ENCODE measurements at regions not wholly inside any gene's neighbourhood (a gene's known extent, or its start where the extent isn't known, plus 50 kb on each side); places are given as distances from the start of the nearest gene placed in this dataset.
A peak's percentile ranks its signal among the peaks of the same experiment; 100 is the strongest.
"Not testable (repeated sequence)": the region's sequence is repeated elsewhere in the genome, so short reads cannot be mapped to it uniquely, and the experiment has no call there.

DNA sequence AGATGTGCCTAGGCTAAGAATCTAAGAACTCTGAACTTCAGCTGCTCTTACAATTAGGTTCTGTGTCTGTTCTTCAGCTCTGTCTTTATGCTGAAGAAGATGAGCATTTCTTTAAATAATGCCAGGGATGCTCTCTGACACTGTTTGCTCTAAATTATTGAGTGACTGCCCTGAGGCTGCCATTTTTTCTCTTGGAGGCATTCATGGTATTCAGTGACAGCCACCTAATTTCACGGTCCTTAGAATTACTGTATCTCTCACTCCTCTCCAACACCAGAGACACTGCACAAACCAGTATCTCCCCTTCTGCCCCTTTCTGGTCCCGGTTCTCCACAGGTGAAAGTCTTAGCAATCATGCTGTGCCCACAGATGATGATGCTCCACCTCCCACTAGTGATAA lies 123.6 kb upstream of the MPHOSPH6 start:
- no peak for DNase-seq

DNA sequence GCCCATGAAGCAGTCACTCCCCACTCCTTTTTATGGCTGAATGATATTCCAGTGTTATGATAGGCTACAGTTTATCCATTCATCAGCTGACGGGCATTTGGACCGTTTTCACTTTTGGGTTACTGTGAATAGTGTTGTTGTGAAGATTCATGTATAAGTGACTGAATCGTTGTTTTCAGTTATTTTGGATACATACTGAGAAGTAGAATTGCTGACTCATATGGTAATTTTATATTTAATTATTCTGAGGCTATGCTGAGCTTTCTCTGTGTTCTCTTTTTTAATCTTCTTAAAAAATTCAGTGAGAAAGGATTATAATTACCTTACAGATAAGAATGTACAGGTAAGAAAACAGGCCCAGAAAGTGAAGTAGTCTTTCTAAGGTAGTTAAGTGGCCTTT lies 117.9 kb upstream of the MPHOSPH6 start:
- no peak for DNase-seq

DNA sequence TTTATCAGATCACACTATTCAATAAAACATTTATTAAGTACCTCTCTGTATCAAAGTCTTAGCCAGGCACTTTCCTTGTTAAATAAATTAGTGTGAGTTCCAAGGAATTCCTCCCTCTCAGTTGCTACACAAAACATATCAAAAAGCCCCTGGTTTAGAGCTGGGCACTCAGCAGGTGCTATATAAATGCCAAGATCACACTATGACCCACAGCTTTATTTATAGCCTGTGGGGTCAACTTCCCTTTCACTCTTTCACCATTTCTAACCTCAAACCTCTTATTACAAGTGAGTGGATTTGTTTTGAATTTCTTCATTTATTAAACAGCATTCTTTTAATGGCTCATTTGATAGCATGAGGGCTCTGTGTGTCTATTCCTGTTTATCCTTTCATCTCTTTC lies 112.6 kb upstream of the MPHOSPH6 start:
- no peak for DNase-seq

DNA sequence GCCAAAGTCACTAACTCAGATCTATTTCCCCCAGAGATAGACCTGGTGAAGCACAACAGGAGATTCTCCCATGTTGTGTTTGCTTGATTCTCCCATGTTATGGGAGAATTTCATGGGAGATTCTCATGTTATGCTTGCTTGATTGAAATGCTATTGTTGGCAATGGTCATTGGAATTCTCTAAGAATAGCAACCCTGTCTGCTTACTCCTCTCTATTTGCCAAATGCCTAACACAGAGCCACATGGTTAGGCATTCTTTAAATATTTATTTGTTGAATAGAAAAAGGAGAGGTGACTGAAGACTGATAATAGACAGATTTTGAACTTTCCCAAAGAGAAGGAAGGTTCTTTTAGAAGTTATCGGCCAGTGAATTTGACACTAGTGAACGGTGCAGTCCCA lies 111.5 kb upstream of the MPHOSPH6 start:
- no peak for DNase-seq

DNA sequence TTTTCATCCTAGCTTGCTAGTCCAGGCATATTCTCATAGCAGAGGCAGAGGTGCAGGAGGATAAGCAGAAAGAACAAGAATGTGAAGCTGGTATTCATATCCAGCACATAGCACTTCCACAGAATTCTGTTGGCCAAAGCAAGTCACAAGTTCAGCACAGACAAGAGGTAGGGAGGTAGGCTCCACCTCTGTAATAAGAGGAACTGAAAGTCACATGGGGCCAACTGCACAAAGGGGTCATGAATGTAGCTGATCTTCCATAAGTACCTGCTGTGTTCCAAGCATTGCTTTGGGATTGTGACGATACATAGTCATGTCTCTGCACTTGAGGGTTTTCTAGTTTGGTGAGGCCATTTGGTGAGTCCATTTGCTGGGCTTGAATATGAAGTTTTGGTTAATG lies 110.8 kb upstream of the MPHOSPH6 start:
- DNase-seq = no peak

DNA sequence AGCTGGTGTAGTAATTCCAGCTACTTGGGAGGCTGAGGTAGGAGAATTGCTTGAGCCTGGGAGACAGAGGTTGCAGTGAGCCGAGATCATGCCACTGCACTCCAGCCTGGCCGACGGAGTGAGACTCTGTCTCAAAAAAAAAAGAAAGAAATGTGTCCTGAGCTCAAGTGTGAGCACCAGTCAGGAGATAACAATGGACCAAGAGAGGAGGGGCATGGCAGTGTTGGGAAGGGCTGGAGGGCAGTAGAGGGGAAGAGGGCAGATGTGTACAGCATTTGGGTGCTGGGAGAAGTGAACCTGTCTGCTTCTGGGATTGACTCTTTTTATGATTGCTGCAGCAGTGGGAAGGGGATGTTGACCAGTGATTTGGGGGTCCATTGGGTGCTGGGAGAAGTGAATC lies 105.3 kb upstream of the MPHOSPH6 start:
- DNase-seq = not testable (repeated sequence)

DNA sequence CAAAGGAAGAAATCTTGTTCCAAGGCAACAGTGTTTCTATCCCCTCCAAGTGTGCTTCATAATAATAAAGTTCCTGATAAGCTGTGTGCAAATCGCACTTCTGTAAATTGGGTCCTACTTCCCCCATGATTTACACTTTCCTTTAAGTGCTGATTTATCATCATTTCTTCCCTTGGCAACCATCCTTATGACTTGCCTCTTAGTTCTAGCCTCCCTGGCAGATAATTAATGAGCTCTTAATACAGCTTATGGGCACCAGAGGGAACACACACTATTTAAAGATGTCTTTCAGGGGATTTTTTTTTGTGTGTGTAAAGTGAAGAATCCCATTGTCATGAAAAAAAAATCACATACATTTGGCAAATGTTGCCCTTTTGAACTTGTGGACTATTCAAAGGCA lies 101.6 kb upstream of the MPHOSPH6 start:
- no peak for DNase-seq

DNA sequence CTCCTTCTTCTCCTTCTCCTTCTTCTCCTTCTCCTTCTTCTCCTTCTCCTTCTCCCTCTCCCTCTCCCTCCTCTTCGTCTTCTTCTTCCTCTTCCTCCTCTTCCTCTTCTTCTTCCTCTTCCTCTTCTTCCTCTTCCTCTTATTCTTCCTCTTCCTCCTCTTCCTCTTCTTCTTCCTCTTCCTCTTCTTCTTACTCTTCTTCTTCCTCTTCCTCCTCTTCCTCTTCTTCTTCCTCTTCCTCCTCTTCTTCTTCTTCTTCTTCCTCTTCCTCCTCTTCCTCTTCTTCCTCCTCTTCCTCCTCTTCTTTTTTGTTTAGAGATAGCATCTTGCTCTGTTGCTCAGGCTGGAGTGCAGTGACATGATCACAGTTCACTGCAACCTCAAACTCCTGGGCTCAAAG lies 97.7 kb upstream of the MPHOSPH6 start:
- DNase-seq = not testable (repeated sequence)

DNA sequence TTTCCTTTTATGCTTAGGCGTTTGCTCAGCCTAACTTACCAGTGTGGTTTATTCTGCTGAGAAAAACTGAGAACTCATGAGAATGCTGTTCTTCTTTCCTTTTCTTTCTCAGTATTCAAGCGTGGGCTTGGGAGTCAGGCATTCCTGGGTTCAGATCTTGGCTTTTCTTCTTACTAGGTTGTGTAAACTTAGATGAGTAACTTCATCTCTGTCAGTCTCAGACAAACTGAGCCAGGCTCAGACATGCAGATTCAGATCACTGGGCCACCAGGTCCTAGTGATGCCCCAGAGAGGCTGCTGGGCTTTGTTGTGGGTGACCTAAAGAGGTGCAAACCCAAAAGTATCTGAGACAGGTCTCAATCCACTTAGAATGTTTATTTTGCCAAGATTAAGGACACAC lies 95.8 kb upstream of the MPHOSPH6 start:
- no peak for DNase-seq

DNA sequence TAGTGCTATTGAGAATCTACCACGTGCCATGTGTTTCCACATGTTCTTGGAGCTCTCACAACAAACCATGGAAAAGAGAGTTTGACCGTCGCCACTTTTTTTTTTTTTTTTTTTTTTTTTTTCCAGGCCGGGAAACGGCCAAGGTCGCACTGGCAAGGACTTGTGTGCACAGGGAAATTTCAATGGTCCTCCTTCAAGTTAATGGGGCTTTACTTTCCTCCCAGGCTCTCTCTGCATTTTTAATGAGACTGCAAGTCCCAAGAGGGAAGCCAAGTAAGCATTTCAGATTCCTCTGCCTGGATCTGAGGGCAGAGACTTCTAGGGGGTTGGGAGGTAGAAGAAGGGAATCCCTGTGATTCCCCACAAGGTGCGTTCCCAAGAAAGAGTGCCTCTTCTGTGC lies 94.7 kb upstream of the MPHOSPH6 start:
- no peak for DNase-seq

DNA sequence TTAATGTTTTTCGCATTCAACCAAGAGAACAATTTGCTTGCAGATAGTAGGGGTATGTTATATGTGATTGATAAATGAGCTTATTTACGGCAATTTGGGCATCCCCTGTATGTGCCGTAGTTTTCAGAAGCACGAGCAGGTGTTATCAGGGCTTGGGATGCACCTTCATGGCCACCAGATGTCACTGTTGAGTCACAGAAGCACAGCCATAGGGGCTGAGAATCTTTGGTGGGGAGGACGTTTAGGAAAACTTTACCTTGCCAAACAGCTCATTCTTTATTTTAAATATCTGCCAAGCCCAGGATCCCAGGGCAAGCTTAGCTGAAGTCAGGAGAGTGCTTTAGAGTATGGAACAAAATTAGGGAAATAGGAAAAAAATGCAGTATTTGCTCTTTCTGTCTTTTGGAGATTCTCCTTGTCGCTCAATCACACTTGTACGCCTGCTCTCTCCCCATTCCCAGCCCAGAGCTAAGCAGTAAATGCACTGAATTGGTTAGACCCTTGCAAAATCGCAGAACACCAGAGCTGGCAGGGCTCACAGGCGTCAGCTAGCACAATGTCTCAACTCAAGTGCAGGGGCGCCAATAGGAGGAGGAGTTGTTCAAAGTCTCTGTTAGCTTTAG lies 93.6 kb upstream of the MPHOSPH6 start:
- DNase-seq = peak; percentile 1

DNA sequence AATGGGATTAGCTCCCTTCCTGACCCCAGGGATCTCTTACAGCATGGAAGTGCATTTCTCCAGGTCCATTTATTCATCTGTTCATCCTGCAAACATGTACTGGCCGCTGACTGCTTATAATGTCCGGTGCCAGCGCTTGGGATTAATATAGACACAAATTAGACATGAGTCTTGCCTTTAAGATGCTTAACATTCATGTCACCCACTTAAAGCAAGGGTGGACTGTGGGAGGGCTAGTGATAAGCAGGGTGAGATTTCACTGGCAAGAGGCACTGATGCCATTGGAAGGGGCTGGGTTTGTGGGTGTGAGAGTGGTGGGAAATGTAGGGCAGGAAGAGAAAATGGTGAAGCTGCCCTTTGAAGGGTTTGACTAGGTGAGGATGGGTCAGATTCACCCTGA lies 92.2 kb upstream of the MPHOSPH6 start:
- DNase-seq = no peak

DNA sequence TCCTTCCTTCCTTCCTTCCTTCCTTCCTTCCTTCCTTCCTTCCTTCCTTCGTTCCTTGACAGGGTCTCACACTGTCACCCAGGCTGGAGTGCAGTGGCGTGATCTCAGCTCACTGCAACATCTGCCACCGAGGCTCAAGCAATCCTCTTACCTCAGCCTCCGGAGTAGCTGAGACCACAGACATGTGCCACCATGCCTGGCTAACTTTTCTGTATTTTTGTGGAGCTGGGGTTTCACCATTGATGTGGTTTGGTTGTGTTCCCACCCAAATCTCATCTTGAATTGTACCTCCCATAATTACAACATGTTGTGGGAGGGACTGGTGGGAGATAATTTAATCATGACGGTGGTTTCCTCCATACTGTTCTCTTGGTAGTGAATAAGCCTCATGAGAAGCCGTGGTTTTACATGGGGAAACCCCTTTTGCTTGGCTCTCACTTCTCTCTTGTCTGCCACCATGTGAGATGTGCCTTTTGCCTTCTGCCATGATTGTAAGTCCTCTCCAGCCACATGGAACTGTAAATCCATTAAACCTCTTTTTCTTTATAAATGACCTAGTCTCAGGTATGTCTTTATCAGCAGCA lies 90.3 kb upstream of the MPHOSPH6 start:
- no peak for DNase-seq

DNA sequence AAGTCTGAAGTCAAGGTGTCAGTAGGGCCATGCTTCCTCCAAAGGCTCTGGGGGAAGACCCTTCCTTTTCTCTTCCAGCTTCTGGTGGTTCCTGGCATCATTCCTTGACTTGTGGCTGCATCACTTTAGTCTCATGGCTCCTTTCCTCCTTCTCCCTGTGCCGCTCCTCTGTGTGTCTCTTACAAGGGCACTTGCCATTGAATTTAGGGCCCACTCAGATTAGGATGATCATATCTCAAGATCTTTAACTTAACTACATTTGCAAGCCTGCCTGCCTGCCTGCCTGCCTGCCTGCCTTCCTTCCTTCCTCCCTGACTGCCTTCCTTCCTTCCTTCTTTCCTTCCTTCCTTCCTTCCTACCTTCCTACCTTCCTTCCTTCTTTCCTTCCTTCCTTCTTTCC lies 89.7 kb upstream of the MPHOSPH6 start:
- DNase-seq = no peak

DNA sequence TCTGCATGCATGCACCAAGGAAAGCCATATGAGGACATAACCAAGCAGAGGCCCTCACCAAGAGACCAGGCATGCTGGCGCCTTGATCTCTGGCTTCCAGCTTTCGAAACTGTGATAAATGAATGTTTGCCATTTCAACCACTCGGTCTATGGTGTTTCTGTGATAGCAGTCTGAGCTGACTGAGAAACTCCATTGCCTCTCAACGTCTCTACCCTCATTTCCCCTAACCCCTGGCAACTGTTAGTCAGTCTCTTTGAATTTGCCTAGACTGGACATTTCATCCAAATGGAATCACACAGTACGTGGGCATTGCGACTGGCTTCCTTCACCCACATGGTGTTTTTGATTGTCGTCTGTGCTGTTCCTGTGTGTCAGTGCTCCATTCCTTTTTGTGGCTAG lies 88.0 kb upstream of the MPHOSPH6 start:
- DNase-seq = no peak

DNA sequence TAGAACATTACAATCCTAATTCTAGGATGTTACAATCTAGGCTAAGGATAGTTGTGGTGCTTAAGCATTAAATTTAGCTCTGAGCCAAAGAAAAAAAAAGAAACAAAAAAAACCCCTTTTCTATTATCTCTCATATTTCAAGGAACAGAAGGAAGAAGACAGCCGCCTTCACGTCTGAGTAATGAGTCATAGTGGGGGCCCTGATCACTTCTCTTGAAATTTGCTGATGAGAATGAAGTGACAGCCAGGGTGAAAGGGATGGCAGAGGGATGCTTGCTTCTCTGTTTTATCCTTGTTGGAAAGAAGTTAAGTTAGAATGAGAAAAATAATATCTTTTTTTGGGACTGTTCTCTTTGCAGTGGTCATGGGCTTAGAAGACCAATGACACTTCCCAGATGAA lies 82.6 kb upstream of the MPHOSPH6 start:
- no peak for DNase-seq

DNA sequence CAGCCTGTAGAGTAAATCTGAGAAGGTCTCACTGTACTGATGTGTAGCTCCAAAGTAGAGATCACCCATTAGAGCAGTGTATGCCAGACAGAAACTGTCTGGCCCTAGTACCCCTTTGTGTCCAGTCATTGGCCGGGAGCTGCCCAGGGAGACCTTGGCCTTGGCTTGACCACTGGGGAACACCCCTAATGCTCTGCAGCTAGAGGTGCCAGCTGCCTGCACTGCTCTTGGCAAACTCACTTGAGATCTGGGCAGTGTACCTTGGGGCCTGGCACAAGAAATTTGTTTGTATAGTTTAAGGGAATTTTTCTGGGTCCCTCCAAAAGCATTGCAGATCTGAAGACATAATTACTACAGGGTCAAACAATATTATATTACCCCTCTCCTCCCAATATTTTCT lies 78.7 kb upstream of the MPHOSPH6 start:
- DNase-seq = no peak

DNA sequence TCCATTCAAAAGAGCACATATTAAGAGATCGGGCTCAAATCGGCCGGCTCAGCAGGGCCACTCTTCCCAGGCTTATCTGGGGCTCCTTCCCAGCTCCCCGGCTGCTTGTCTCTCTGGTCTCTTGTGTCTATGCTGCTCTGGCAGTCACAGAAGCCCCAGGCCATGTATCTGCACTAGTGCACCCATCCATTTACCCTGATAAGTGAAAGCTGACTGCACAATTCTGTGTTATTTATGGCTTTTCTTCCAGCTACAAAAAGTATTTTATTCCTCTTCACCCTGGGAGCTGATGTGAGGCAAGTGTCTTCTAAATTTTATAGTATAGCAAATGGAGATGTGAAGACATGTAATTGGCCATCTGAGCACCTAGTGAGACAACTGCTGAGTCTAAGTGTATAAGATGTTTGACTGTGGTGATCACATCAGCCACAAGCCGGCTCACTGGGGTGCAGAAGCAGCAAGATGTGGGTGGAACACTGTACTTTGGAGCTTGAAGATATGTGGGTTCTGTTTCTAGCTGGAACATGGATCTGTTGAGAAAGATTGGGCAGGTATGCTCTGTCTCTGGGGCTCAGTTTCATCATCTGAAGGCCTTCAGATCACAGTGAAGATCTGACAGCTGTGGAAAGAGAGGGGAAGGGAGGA lies 78.1 kb upstream of the MPHOSPH6 start:
- DNase-seq = no peak

DNA sequence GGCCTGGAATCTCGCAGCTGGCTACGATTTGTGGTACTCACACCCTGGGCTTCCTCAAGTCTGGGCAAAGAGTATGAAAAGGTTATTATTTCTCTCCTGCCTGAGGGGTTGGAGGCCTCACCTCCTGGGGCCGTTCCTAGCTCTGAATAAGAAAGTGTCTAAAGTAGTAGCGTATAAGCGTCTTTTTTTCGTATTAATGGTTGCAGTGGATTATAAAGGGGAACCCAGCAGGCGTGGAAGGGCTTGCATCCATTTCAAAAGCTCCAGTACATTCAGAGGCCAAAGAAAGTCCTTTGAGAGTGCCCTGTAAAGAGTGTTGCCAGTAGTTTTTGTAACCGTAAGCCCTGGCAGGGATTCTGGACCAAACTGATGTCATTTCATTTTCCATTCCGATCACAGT lies 72.2 kb upstream of the MPHOSPH6 start:
- no peak for DNase-seq

DNA sequence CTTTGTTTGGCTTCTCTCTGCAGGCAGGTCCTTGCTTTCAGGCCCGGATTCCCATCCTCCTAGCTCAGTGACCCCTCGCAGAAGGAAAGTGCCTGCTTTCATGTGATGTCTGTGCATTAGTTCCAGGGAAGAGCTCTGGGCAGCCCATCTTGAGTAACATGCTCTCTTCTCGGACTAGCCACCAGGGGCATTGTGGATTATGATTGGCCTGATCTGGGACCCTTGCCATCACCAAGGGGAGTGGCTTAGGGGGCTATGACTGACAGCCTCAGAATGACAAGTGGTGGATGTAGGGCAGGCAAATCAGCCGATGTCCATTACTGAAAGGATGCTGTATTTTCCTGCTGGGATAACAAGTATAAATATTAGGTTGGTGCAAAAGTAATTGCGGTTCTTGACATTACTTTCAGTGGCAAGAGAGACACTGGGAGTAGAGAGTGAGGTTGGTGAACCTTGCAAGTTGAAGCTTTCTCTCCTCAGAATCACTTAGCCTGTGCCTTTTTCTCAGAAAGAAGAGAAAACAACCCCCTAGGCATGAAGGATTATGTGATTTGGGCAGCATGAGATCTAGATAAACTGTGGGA lies 71.5 kb upstream of the MPHOSPH6 start:
- no peak for DNase-seq

DNA sequence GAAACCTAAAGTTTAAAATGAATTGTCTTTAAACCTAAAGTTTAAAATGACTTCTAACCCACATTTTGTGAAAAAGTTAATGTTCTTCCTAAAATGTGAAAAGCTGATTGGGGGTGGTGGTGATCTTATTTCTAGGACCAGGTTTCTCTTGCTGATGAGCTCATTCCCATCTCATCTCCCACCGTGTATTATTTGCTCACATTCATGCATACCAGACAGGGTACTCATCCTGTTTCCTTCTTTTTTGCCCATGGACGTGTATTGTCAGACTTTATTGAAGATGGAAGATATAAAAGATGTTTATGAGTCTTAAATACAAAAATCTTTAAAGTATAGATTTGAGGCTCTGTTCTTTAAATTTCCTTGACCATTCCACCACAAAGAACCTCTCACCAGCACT lies 70.1 kb upstream of the MPHOSPH6 start:
- DNase-seq = no peak

DNA sequence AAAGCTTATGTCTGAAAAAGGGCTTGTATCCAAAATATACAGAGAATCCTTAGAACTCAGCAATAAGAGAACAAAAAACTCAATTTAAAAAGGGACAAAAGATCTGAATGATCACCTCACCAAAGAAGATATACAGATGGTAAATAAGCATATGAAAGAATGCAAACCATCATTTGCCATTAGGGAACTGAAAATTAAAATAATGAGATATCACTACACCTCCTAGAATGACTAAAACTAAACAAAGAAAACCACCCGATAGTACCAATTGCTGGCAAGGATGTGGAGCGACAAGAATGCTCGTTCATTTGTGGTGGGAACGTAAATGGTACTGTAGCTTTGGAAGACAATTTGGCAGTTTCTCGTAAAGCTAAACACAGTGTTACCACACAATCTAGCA lies 66.9 kb upstream of the MPHOSPH6 start:
- no peak for DNase-seq

DNA sequence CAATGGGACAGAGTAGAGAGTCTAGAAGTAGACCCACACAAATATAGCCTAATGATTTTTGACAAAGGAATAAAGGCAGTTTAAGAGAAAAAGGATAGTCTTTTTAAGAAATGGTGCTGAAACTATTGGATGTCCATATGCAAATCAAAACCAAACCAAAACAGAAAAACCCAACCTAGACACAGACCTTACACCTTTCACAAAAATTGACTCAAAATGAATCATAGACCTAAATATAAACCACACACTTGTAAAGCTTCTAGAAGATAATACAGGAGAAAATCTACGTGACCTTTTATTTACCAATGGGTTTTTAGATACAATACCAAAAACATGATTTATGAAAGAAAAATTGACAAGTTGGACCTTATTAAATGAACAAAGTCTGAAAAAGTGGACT lies 66.4 kb upstream of the MPHOSPH6 start:
- no peak for DNase-seq

DNA sequence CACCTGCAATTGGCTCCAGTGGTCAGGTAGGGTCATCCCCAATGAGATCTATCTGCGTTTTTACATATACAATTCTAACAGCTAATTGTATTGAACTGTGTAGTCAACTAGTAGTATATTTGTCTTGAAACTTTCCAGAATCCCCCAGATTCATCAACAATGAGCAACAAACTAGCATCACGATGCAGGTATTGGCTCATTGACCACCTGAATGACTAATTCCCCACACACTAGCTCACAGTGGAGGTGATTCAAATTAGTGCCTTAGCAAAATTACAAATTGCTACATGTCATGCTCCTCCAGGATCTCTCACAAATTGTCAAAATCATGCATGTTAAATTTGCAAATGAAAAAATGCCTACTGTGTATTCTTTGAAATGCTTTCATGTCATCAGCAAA lies 62.8 kb upstream of the MPHOSPH6 start:
- DNase-seq = no peak
